NCI-H510A treated with DMSO at 0.1 percent for 48 hours (cell line): ENCODE measurements at regions not wholly inside any gene's neighbourhood (a gene's known extent, or its start where the extent isn't known, plus 50 kb on each side); places are given as distances from the start of the nearest gene placed in this dataset.
A peak's percentile ranks its signal among the peaks of the same experiment; 100 is the strongest.

Experiments
- DNase-seq: peaks from one replicate; lab custom pipeline; 2025; lab: John Stamatoyannopoulos, UW

- no peak for DNase-seq
These were observed 367.0 kb downstream of the LPIN1 start for GRCh38 chr2:12113412-12113811.

GRCh38 chr2:12114816-12115215 is 368.4 kb downstream of the LPIN1 start:
- DNase-seq: no peak

- no peak for DNase-seq
These were observed 369.9 kb downstream of the LPIN1 start for GRCh38 chr2:12116228-12116750.

- no peak for DNase-seq
These were observed 373.4 kb downstream of the LPIN1 start for GRCh38 chr2:12119841-12120240.

- no peak for DNase-seq
These were observed 374.1 kb downstream of the LPIN1 start for GRCh38 chr2:12120281-12121150.

GRCh38 chr2:12124790-12125189 is 378.4 kb downstream of the LPIN1 start:
- DNase-seq: no peak

- DNase-seq: no peak
These were observed 379.9 kb downstream of the LPIN1 start for GRCh38 chr2:12126318-12126717.

GRCh38 chr2:12127638-12128037 is 381.2 kb downstream of the LPIN1 start:
- DNase-seq: no peak

- DNase-seq: no peak
These were observed 385.5 kb downstream of the LPIN1 start for GRCh38 chr2:12131975-12132374.

GRCh38 chr2:12141618-12142258 is 395.3 kb downstream of the LPIN1 start:
- DNase-seq: no peak

- no peak for DNase-seq
These were observed 405.3 kb downstream of the LPIN1 start for GRCh38 chr2:12151716-12152115.

GRCh38 chr2:12152888-12153287 is 406.5 kb downstream of the LPIN1 start:
- no peak for DNase-seq

- no peak for DNase-seq
These were observed 409.0 kb downstream of the LPIN1 start for GRCh38 chr2:12155303-12156051.

- no peak for DNase-seq
These were observed 409.9 kb downstream of the LPIN1 start for GRCh38 chr2:12156349-12156748.

GRCh38 chr2:12161085-12161484 is 414.7 kb downstream of the LPIN1 start:
- no peak for DNase-seq

- no peak for DNase-seq
These were observed 416.1 kb downstream of the LPIN1 start for GRCh38 chr2:12162269-12163247.

- DNase-seq: no peak
These were observed 417.4 kb downstream of the LPIN1 start for GRCh38 chr2:12163866-12164265.

- no peak for DNase-seq
These were observed 418.3 kb downstream of the LPIN1 start for GRCh38 chr2:12164689-12165088.

GRCh38 chr2:12167525-12168317 is 421.3 kb downstream of the LPIN1 start:
- DNase-seq: no peak

- DNase-seq: peak; percentile 67
These were observed 421.9 kb downstream of the LPIN1 start for GRCh38 chr2:12168354-12168753.
